GM12875 (cell line): ENCODE measurements at regions not wholly inside any gene's neighbourhood (a gene's known extent, or its start where the extent isn't known, plus 50 kb on each side); places are given as distances from the start of the nearest gene placed in this dataset.

Source experiments
- H3K4me3 ChIP-seq: one replicate; pipeline ENCODE4 v1.5.1; 2011; ENCODE audit warnings: low read depth, low read length, control low read depth
- CTCF ChIP-seq: IDR thresholded peaks from 2 replicates; pipeline ENCODE4 v1.5.1; 2011; ENCODE audit warnings: low read depth, mild to moderate bottlenecking, control low read depth, inconsistent platforms, low read length, moderate library complexity, borderline replicate concordance; ENCODE audit not compliant: insufficient read depth

DNA sequence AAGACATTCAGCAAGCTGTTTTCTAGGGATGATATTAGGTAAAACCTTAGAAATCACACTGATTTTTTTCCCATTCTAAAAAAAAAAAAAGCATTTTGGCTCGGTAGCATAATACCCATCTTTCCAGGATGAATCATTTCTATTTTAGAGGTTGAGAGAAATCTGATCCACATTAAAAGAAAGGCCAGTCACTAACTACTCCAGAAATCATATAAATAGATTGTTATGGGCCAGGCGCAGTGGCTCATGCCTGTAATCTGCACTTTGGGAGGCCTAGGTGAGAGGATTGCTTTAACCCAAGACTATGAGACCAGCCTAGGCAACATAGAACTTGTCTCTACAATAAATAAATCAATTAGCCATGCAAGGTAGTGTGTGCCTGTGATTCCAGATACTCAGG is 164.3 kb downstream of the BAMBI start:
- TF ChIP-seq CTCF = no peak

GRCh38 chr10:28842321-28842720 is 165.0 kb downstream of the BAMBI start:
- no peak overlapping the region for H3K4me3 ChIP-seq
- TF ChIP-seq CTCF = no peak

More for the DNA sequence above, 164.3 kb downstream of the BAMBI start:
- no peak overlapping the region for H3K4me3 ChIP-seq

GRCh38 chr10:28845009-28845682 is 167.8 kb downstream of the BAMBI start:
- no peak for TF ChIP-seq CTCF
- no peak overlapping the region for H3K4me3 ChIP-seq

DNA sequence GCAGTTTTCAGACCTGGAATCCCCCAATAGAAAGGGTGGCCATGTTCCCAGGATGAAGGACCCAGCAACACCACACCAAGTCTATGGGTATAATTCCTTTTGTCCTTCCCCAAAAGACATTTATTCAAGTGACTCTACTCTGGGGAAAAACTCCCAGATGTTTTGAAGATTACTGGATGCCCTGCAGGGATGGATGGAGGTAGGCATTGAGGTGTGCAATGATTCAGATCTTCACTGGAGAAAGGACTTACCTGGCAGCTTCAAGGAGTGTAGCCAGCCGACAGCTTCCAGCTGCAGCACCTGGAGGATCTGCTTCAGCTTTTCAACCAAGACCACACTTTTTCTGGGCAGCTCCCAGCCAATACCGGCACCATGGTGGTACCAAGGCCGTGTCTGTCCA is 172.0 kb downstream of the BAMBI start:
- H3K4me3 ChIP-seq = no peak overlapping the region

DNA sequence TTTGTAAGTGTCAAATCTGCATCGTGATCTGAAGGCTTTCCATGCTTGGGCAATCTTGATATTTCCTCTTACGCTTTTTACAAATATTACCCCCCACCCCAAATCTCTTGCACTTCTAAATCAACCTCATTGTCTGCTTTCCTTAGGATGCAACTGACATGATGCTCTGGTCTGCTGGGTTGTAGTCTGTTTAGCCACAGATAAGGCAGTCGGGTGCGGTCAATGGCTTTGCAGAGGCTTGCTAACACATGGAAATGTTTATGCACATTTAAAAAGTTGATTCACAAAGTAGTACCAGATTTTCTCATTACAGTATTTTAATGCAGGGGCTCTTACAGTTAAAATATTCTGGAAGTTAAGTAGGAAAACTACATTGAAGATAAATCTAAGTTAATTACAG is 172.5 kb downstream of the BAMBI start:
- no peak for TF ChIP-seq CTCF
- H3K4me3 ChIP-seq = no peak overlapping the region

More for the DNA sequence above, 172.0 kb downstream of the BAMBI start:
- no peak for TF ChIP-seq CTCF

- TF ChIP-seq CTCF = no peak
- no peak overlapping the region for H3K4me3 ChIP-seq
Measured at GRCh38 chr10:28850784-28851183, 173.5 kb downstream of the BAMBI start.

DNA sequence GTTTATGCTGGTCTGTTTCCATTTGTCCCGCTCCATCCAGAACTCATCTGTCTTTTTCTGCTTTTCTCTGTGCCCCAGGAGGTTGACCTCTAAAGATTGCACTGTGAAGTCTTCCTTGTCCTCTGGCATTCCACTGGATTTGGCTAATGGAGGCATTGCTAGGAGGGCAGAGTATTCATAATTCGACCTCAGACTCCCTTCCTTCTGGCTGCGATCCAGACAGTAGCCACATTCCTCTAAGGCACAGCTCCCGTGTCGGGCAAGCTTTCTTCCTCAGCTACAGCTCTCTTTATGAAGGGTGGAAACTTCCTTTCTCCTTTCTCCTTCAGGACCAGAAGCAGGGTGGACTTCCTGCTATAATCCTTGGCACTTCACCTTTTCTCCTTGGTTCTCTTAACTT is 175.9 kb downstream of the BAMBI start:
- no peak for TF ChIP-seq CTCF

More for the DNA sequence above, 175.9 kb downstream of the BAMBI start:
- no peak overlapping the region for H3K4me3 ChIP-seq
